Colonic mucosa (tissue), 4 donors: ENCODE measurements at regions not wholly inside any gene's neighbourhood (a gene's known extent, or its start where the extent isn't known, plus 50 kb on each side); places are given as distances from the start of the nearest gene placed in this dataset.

Experiments
- DNase-seq: peaks from one replicate; pipeline ENCODE4 v3.0.0-alpha.2; 2020
- H3K27ac ChIP-seq: fragments of 200-600 bp; one replicate; pipeline ENCODE4 v1.8.0; 2021
- H3K27me3 ChIP-seq: fragments of 200-600 bp; one replicate; pipeline ENCODE4 v1.8.0; 2021
- H3K36me3 ChIP-seq: fragments of 200-600 bp; one replicate; pipeline ENCODE4 v1.8.0; 2021
- H3K4me1 ChIP-seq: fragments of 200-600 bp; one replicate; pipeline ENCODE4 v1.8.0; 2021; ENCODE audit warnings: mild to moderate bottlenecking
- H3K4me3 ChIP-seq: fragments of 200-600 bp; one replicate; pipeline ENCODE4 v1.8.0; 2021
- H3K9ac ChIP-seq, 2 donors: one replicate each; pipeline ENCODE4 v1.7.0; 2013; ENCODE audit warnings: control low read depth in 2 of 2, low read depth in 2 of 2, low read length in 2 of 2
- H3K9me3 ChIP-seq: fragments of 200-600 bp; one replicate; pipeline ENCODE4 v1.8.0; 2021
- intact Hi-C: fragments of 100-400 bp; cut with DNase I; formaldehyde crosslinking; loops from one replicate; pipeline ENCODE4 v1.14.1; 2022
- TF ChIP-seq, protein P1 (sequence below): fragments of 200-600 bp; IDR thresholded peaks from one replicate; pipeline ENCODE4 v1.8.0; 2022; ENCODE audit warnings: antibody characterized with exemption, mild to moderate bottlenecking
- donor health status: healthy.
- donor health status: DM: no; HTN: no; CAD: no.
- donor health status: DM: no; HTN: no; CAD: no.

- Histone ChIP-seq H3K9ac (no peak overlapping the region), H3K36me3 (no peaks in the 10 kb centered on the region), H3K9me3 (no peaks in the 10 kb centered on the region), H3K27ac (no peak overlapping the region), H3K4me3 (no peak overlapping the region), H3K4me1 (no peaks in the 10 kb centered on the region), H3K27me3 (no peaks in the 10 kb centered on the region)
- intact Hi-C loops, result no loop called here
- DNase-seq, result no peak
- TF ChIP-seq, protein P1, sequence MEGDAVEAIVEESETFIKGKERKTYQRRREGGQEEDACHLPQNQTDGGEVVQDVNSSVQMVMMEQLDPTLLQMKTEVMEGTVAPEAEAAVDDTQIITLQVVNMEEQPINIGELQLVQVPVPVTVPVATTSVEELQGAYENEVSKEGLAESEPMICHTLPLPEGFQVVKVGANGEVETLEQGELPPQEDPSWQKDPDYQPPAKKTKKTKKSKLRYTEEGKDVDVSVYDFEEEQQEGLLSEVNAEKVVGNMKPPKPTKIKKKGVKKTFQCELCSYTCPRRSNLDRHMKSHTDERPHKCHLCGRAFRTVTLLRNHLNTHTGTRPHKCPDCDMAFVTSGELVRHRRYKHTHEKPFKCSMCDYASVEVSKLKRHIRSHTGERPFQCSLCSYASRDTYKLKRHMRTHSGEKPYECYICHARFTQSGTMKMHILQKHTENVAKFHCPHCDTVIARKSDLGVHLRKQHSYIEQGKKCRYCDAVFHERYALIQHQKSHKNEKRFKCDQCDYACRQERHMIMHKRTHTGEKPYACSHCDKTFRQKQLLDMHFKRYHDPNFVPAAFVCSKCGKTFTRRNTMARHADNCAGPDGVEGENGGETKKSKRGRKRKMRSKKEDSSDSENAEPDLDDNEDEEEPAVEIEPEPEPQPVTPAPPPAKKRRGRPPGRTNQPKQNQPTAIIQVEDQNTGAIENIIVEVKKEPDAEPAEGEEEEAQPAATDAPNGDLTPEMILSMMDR, result no peak
Observed at GRCh38 chr3:28036599-28037575, 204.5 kb upstream of the CMC1 start.

- Histone ChIP-seq H3K27ac (no peak overlapping the region), H3K9me3 (no peaks in the 10 kb centered on the region), H3K9ac (no peak overlapping the region), H3K4me1 (no peaks in the 10 kb centered on the region), H3K27me3 (no peaks in the 10 kb centered on the region), H3K4me3 (no peak overlapping the region), H3K36me3 (no peaks in the 10 kb centered on the region)
- intact Hi-C loops, result no loop called here
- DNase-seq, result no peak
- TF ChIP-seq, protein P1, result no peak
Observed at GRCh38 chr3:28039234-28039633, 202.2 kb upstream of the CMC1 start.

GRCh38 chr3:28039829-28040228 lies 201.6 kb upstream of the CMC1 start:
- intact Hi-C loops, result no loop called here
- Histone ChIP-seq H3K27me3 (no peaks in the 10 kb centered on the region), H3K4me1 (no peaks in the 10 kb centered on the region), H3K27ac (no peak overlapping the region), H3K4me3 (no peak overlapping the region), H3K9me3 (no peaks in the 10 kb centered on the region), H3K36me3 (no peaks in the 10 kb centered on the region), H3K9ac (no peak overlapping the region)
- TF ChIP-seq, protein P1, result no peak
- no peak for DNase-seq

- no peak for DNase-seq
- H3K4me3 ChIP-seq, result no peak overlapping the region
Observed at GRCh38 chr3:28042095-28042635, 199.3 kb upstream of the CMC1 start.

DNA sequence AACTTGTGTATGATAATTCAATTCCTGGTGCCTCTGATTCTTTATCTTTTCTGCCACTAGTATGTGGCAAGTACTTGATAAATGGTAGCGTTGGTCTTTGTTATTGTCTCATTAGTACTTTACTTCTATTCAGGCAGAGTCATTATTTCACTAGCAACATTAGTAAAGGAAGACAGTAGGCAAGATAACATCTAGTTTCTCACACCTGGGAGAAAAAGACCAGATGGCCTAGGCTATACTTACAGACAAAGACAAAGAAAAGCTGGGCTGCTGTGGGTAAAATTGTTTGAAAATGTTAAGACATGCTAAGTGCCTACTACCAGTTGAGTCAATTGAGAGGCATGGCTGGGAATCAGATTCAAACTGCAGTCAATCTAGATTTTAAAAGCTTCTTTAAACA lies 198.7 kb upstream of the CMC1 start:
- intact Hi-C loops, result no loop called here

More at GRCh38 chr3:28042095-28042635, 199.3 kb upstream of the CMC1 start:
- H3K27me3 ChIP-seq, result no peaks in the 10 kb centered on the region
- no peaks in the 10 kb centered on the region for H3K9me3 ChIP-seq
- no peaks in the 10 kb centered on the region for H3K4me1 ChIP-seq
- no peak overlapping the region for H3K9ac ChIP-seq
- TF ChIP-seq, protein P1, result no peak
- no peaks in the 10 kb centered on the region for H3K36me3 ChIP-seq
- no peak overlapping the region for H3K27ac ChIP-seq
- intact Hi-C loops, result no loop called here

More for the DNA sequence above, 198.7 kb upstream of the CMC1 start:
- Histone ChIP-seq H3K4me1 (no peaks in the 10 kb centered on the region), H3K9me3 (no peaks in the 10 kb centered on the region), H3K36me3 (no peaks in the 10 kb centered on the region), H3K4me3 (no peak overlapping the region), H3K27me3 (no peaks in the 10 kb centered on the region), H3K9ac (no peak overlapping the region), H3K27ac (no peak overlapping the region)
- TF ChIP-seq, protein P1, result no peak
- DNase-seq, result no peak
